ENCODE measurements at regions not wholly inside any gene's neighbourhood (a gene's known extent, or its start where the extent isn't known, plus 50 kb on each side); places are given as distances from the start of the nearest gene placed in this dataset.

GRCh38 chr20:60718743-60719480, 533.1 kb upstream of the CDH4 start:
- no peak for DNase-seq (ENCODE audit: extremely low read depth, low read depth)

- no peak for DNase-seq (ENCODE audit: extremely low read depth, low read depth)
These were observed 526.7 kb upstream of the CDH4 start for GRCh38 chr20:60725311-60725906.

- DNase-seq (ENCODE audit: extremely low read depth, low read depth), result no peak
These were observed 524.6 kb upstream of the CDH4 start for GRCh38 chr20:60727425-60727824.

- no peak for DNase-seq (ENCODE audit: extremely low read depth, low read depth)
These were observed 523.4 kb upstream of the CDH4 start for GRCh38 chr20:60728705-60729104.

GRCh38 chr20:60729135-60729900, 522.7 kb upstream of the CDH4 start:
- no peak for DNase-seq (ENCODE audit: extremely low read depth, low read depth)

- no peak for DNase-seq (ENCODE audit: extremely low read depth, low read depth)
These were observed 519.7 kb upstream of the CDH4 start for GRCh38 chr20:60732322-60732721.

- DNase-seq (ENCODE audit: extremely low read depth, low read depth), result no peak
These were observed 504.0 kb upstream of the CDH4 start for GRCh38 chr20:60748086-60748485.

GRCh38 chr20:60749804-60750602, 502.1 kb upstream of the CDH4 start:
- no peak for DNase-seq (ENCODE audit: extremely low read depth, low read depth)

- DNase-seq (ENCODE audit: extremely low read depth, low read depth), result no peak
These were observed 501.2 kb upstream of the CDH4 start for GRCh38 chr20:60750909-60751308.

GRCh38 chr20:60751826-60752225, 500.2 kb upstream of the CDH4 start:
- DNase-seq (ENCODE audit: extremely low read depth, low read depth), result no peak

GRCh38 chr20:60752741-60753420, 499.2 kb upstream of the CDH4 start:
- DNase-seq (ENCODE audit: extremely low read depth, low read depth), result no peak

- no peak for DNase-seq (ENCODE audit: extremely low read depth, low read depth)
These were observed 497.2 kb upstream of the CDH4 start for GRCh38 chr20:60754856-60755255.

GRCh38 chr20:60759651-60760050, 492.4 kb upstream of the CDH4 start:
- DNase-seq (ENCODE audit: extremely low read depth, low read depth), result no peak

GRCh38 chr20:60760256-60761000, 491.6 kb upstream of the CDH4 start:
- DNase-seq (ENCODE audit: extremely low read depth, low read depth), result no peak

- no peak for DNase-seq (ENCODE audit: extremely low read depth, low read depth)
These were observed 491.0 kb upstream of the CDH4 start for GRCh38 chr20:60761056-60761455.

GRCh38 chr20:60762386-60762785, 489.7 kb upstream of the CDH4 start:
- DNase-seq (ENCODE audit: extremely low read depth, low read depth), result no peak

- DNase-seq (ENCODE audit: extremely low read depth, low read depth), result no peak
These were observed 487.7 kb upstream of the CDH4 start for GRCh38 chr20:60764328-60764727.

- no peak for DNase-seq (ENCODE audit: extremely low read depth, low read depth)
These were observed 487.3 kb upstream of the CDH4 start for GRCh38 chr20:60764771-60765170.

GRCh38 chr20:60765821-60766403, 486.1 kb upstream of the CDH4 start:
- DNase-seq (ENCODE audit: extremely low read depth, low read depth), result no peak

Data from NCI-H460 (cell line).